ENCODE measurements at regions not wholly inside any gene's neighbourhood (a gene's known extent, or its start where the extent isn't known, plus 50 kb on each side); places are given as distances from the start of the nearest gene placed in this dataset.

GRCh38 chrX:69307029-69307428, 141.8 kb upstream of the PJA1 start:
- no peak for ATAC-seq
- DNase-seq, result no peak
- no peak for TF ChIP-seq CTCF (IDR thresholded peaks at IDR 0.05)
- intact Hi-C loops (cut with DNase I), result loop anchor here in 3 of 10 donors (10.0 kb wide), 2 partner anchors 58 to 78 kb away; no protein-coding TSS in a partner anchor
- 86 to 100% methylated on average over 1 of the region's 1 CpG for WGBS, 2 donors
- peaks cover 0 to 45% (median 0%) of the 10 kb centered on the region in 7 donors for H3K27me3 ChIP-seq
- no peak overlapping the region for H3K27ac ChIP-seq
- H3K9me3 ChIP-seq, result no peaks in the 10 kb centered on the region
- no peaks in the 10 kb centered on the region for H3K36me3 ChIP-seq
- H3K4me1 ChIP-seq, result no peaks in the 10 kb centered on the region
- H3K4me3 ChIP-seq, result no peak overlapping the region

DNA sequence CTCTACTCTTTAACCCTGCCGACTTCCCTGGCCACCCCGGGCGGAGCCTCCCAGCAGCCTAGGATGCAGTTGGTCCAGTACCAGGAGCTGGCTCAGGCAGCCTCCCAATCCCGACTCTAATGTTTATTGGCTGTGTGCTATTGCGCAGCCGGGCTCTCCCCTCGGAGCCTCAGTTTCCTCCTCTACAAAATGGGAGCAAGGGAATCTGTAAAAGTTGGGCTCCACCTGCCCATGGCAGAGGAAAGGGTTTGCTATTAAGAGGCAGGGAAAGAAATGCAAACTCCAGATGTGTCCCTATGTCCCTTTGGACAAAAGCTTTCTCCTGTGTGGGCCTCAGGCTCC, 140.8 kb upstream of the PJA1 start:
- Histone ChIP-seq H3K36me3 (no peaks in the 10 kb centered on the region), H3K4me3 (no peak overlapping the region), H3K27me3 (peaks cover 0 to 38% (median 0%) of the 10 kb centered on the region in 7 donors), H3K4me1 (no peaks in the 10 kb centered on the region), H3K27ac (no peak overlapping the region), H3K9me3 (no peaks in the 10 kb centered on the region)
- no peak for DNase-seq
- intact Hi-C loops (cut with DNase I), result loop anchor here in 3 of 10 donors (10.0 kb wide), 2 partner anchors 59 to 79 kb away; no protein-coding TSS in a partner anchor
- WGBS, 2 donors, result 53 to 71% methylated on average over 7 of the region's 7 CpGs
- TF ChIP-seq CTCF (IDR thresholded peaks at IDR 0.05), result no peak
- ATAC-seq, result no peak

GRCh38 chrX:69305333-69306062, 140.2 kb upstream of the PJA1 start:
- TF ChIP-seq CTCF (IDR thresholded peaks at IDR 0.05), result no peak
- 35 to 50% methylated on average over 38 to 39 of the region's 39 CpGs for WGBS, 2 donors
- H3K27ac ChIP-seq, result no peak overlapping the region
- ATAC-seq (no peak), DNase-seq (no peak)
- no peaks in the 10 kb centered on the region for H3K4me1 ChIP-seq
- peaks cover 0 to 39% (median 0%) of the 10 kb centered on the region in 7 donors for H3K27me3 ChIP-seq
- intact Hi-C loops (cut with DNase I), result loop anchor here in 3 of 10 donors (10.0 kb wide), 2 partner anchors 59 to 79 kb away; no protein-coding TSS in a partner anchor
- H3K36me3 ChIP-seq, result no peaks in the 10 kb centered on the region
- no peak overlapping the region for H3K4me3 ChIP-seq
- no peaks in the 10 kb centered on the region for H3K9me3 ChIP-seq

DNA sequence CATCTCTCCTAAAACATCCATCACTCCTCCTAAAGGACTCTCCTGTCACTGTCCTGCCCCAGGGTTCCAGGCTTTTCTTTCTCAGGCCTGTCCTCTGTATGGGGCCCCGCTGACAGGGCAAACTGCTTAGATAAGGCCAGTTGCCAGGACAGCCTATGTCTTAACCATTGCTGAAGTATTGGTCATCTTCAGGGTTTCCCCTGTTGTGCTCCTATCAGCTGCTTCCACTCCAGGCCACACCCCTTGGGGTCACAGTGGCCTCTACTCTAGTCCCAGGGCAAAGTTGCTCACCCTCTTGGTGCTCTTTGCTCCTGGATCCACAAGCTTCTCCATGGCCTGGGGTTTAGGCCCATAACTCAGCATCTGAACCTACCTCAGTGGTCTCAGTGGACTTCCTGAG, 138.0 kb upstream of the PJA1 start:
- Histone ChIP-seq H3K9me3 (no peaks in the 10 kb centered on the region), H3K4me3 (no peak overlapping the region), H3K27ac (no peak overlapping the region), H3K27me3 (peaks cover 0 to 48% (median 0%) of the 10 kb centered on the region in 7 donors), H3K4me1 (no peaks in the 10 kb centered on the region), H3K36me3 (no peaks in the 10 kb centered on the region)
- intact Hi-C loops (cut with DNase I), result loop anchor here in 3 of 10 donors (10.0 kb wide), 2 partner anchors 62 to 82 kb away; no protein-coding TSS in a partner anchor
- WGBS, 2 donors, result 84 to 86% methylated on average over 1 of the region's 1 CpG
- no peak for TF ChIP-seq CTCF (IDR thresholded peaks at IDR 0.05)
- ATAC-seq (no peak), DNase-seq (no peak)

Measured in heart right ventricle (tissue), 16 donors.